ENCODE measurements at regions not wholly inside any gene's neighbourhood (a gene's known extent, or its start where the extent isn't known, plus 50 kb on each side); places are given as distances from the start of the nearest gene placed in this dataset.

- peaks cover 12% of the 10 kb centered on the region for H3K9me3 Mint-ChIP-seq
- no peak overlapping the region for H3K27ac Mint-ChIP-seq
- WGBS, 2 experiments (ENCODE audit: insufficient coverage in 1 of 2, insufficient read length in 1 of 2) = 94 to 96% methylated on average over 15 to 17 of the region's 17 CpGs
- H3K36me3 Mint-ChIP-seq (ENCODE audit: low read depth) = no peaks in the 10 kb centered on the region
- no peaks in the 10 kb centered on the region for H3K27me3 Mint-ChIP-seq (ENCODE audit: insufficient read depth)
- H3K27me3 ChIP-seq (ENCODE audit: control insufficient read depth, insufficient read depth, low read length, poor library complexity, severe bottlenecking) = no peaks in the 10 kb centered on the region
- no peaks in the 10 kb centered on the region for H3K4me1 ChIP-seq (ENCODE audit: control insufficient read depth, insufficient read depth, low read length)
- H3K4me1 Mint-ChIP-seq = no peaks in the 10 kb centered on the region
- no peak for DNase-seq
- H3K9me3 ChIP-seq (ENCODE audit: control insufficient read depth, low read length) = peaks cover 9% of the 10 kb centered on the region
- H3K4me3 Mint-ChIP-seq = no peak overlapping the region
- TF ChIP-seq CTCF (conservative IDR thresholded peaks at IDR 0.05) = no peak
- no peak overlapping the region for H3K4me3 ChIP-seq (ENCODE audit: low read length)
- H3K27ac ChIP-seq (ENCODE audit: low read depth, low read length) = no peak overlapping the region
- no peak overlapping the region for H3K9ac ChIP-seq (ENCODE audit: extremely low read depth, low read length, poor library complexity, severe bottlenecking)
- no peaks in the 10 kb centered on the region for H3K36me3 ChIP-seq (ENCODE audit: control insufficient read depth, insufficient read depth, low read length)
Measured at GRCh38 chr16:85356157-85356556, 243.9 kb upstream of the CIBAR2 start.

GRCh38 chr16:85357323-85357722 is 245.1 kb upstream of the CIBAR2 start:
- Mint-ChIP-seq H3K36me3 (ENCODE audit: low read depth) (no peaks in the 10 kb centered on the region), H3K9me3 (peaks cover 12% of the 10 kb centered on the region), H3K4me1 (no peaks in the 10 kb centered on the region), H3K27ac (no peak overlapping the region), H3K4me3 (no peak overlapping the region), H3K27me3 (ENCODE audit: insufficient read depth) (no peaks in the 10 kb centered on the region)
- Histone ChIP-seq H3K9me3 (ENCODE audit: control insufficient read depth, low read length) (peaks cover 9% of the 10 kb centered on the region), H3K4me1 (ENCODE audit: control insufficient read depth, insufficient read depth, low read length) (no peaks in the 10 kb centered on the region), H3K27me3 (ENCODE audit: control insufficient read depth, insufficient read depth, low read length, poor library complexity, severe bottlenecking) (no peaks in the 10 kb centered on the region), H3K4me3 (ENCODE audit: low read length) (no peak overlapping the region), H3K27ac (ENCODE audit: low read depth, low read length) (no peak overlapping the region), H3K36me3 (ENCODE audit: control insufficient read depth, insufficient read depth, low read length) (no peaks in the 10 kb centered on the region), H3K9ac (ENCODE audit: extremely low read depth, low read length, poor library complexity, severe bottlenecking) (no peak overlapping the region)
- WGBS, 2 experiments (ENCODE audit: insufficient coverage in 1 of 2, insufficient read length in 1 of 2) = 94% methylated on average over 9 to 12 of the region's 12 CpGs
- TF ChIP-seq CTCF (conservative IDR thresholded peaks at IDR 0.05) = no peak
- no peak for DNase-seq

- Histone ChIP-seq H3K36me3 (ENCODE audit: control insufficient read depth, insufficient read depth, low read length) (no peaks in the 10 kb centered on the region), H3K4me3 (ENCODE audit: low read length) (no peak overlapping the region), H3K9me3 (ENCODE audit: control insufficient read depth, low read length) (peaks cover 2% of the 10 kb centered on the region), H3K27me3 (ENCODE audit: control insufficient read depth, insufficient read depth, low read length, poor library complexity, severe bottlenecking) (no peaks in the 10 kb centered on the region), H3K27ac (ENCODE audit: low read depth, low read length) (no peak overlapping the region), H3K9ac (ENCODE audit: extremely low read depth, low read length, poor library complexity, severe bottlenecking) (no peak overlapping the region), H3K4me1 (ENCODE audit: control insufficient read depth, insufficient read depth, low read length) (no peaks in the 10 kb centered on the region)
- Mint-ChIP-seq H3K4me1 (no peaks in the 10 kb centered on the region), H3K9me3 (peaks cover 10% of the 10 kb centered on the region), H3K4me3 (no peak overlapping the region), H3K27me3 (ENCODE audit: insufficient read depth) (no peaks in the 10 kb centered on the region), H3K27ac (no peak overlapping the region), H3K36me3 (ENCODE audit: low read depth) (no peaks in the 10 kb centered on the region)
- WGBS, 2 experiments (ENCODE audit: insufficient coverage in 1 of 2, insufficient read length in 1 of 2) = 93 to 94% methylated on average over 17 of the region's 17 CpGs
- TF ChIP-seq CTCF (conservative IDR thresholded peaks at IDR 0.05) = no peak
- DNase-seq = no peak
Measured at GRCh38 chr16:85357924-85358505, 245.7 kb upstream of the CIBAR2 start.

Data from endodermal cell (in vitro differentiated cells).